ENCODE measurements at regions not wholly inside any gene's neighbourhood (a gene's known extent, or its start where the extent isn't known, plus 50 kb on each side); places are given as distances from the start of the nearest gene placed in this dataset.

DNA sequence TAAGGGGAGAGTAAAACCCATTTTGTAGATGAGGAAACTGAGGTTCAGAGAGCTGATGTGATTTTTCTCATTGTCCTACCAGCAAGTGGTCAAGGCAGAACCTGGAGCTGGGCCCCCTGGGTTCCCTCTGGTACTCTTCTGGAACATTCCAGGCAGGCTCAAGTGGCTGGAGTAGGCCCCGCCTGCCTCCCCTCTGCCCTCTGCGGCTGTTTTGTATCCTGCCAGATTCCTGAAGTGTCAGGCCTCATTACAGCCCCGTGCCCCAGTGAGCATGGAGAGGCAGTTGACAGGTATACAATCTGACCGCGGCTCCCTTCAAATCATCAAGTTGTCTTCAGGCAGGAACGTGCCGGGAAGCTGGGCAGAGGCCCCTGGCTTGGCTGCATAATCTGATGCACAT is 94.6 kb upstream of the CD82 start:
- 60% methylated on average over 4 of the region's 7 CpGs for WGBS (ENCODE audit: low lambda C conversion rate)
- TF ChIP-seq ZNF253 (CRISPR knock-in tag; IDR thresholded peaks at IDR 0.05; ENCODE audit: borderline replicate concordance) (no peak), JUND (CRISPR knock-in tag; IDR thresholded peaks at IDR 0.05) (no peak), ZNF563 (CRISPR knock-in tag; IDR thresholded peaks at IDR 0.05) (no peak), SOX6 (IDR thresholded peaks at IDR 0.05) (no peak), SOX6 (CRISPR knock-in tag; IDR thresholded peaks at IDR 0.05) (no peak), MYNN (CRISPR knock-in tag; IDR thresholded peaks at IDR 0.05; ENCODE audit: low read depth) (no peak), NCOA1 (CRISPR knock-in tag; IDR thresholded peaks at IDR 0.05) (no peak), REPIN1 (CRISPR knock-in tag; IDR thresholded peaks at IDR 0.05; ENCODE audit: borderline replicate concordance, low read depth) (no peak), ZIK1 (CRISPR knock-in tag; IDR thresholded peaks at IDR 0.05; ENCODE audit: borderline replicate concordance, low read depth) (no peak), ZNF557 (CRISPR knock-in tag; IDR thresholded peaks at IDR 0.05) (no peak), JARID2 (CRISPR knock-in tag; IDR thresholded peaks at IDR 0.05; ENCODE audit: insufficient replicate concordance) (no peak)
- TF ChIP-seq, protein P1, sequence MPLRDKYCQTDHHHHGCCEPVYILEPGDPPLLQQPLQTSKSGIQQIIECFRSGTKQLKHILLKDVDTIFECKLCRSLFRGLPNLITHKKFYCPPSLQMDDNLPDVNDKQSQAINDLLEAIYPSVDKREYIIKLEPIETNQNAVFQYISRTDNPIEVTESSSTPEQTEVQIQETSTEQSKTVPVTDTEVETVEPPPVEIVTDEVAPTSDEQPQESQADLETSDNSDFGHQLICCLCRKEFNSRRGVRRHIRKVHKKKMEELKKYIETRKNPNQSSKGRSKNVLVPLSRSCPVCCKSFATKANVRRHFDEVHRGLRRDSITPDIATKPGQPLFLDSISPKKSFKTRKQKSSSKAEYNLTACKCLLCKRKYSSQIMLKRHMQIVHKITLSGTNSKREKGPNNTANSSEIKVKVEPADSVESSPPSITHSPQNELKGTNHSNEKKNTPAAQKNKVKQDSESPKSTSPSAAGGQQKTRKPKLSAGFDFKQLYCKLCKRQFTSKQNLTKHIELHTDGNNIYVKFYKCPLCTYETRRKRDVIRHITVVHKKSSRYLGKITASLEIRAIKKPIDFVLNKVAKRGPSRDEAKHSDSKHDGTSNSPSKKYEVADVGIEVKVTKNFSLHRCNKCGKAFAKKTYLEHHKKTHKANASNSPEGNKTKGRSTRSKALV (CRISPR knock-in tag; IDR thresholded peaks at IDR 0.05), result no peak
- intact Hi-C loops (cut with micrococcal nuclease; ENCODE audit: unreplicated experiment), result no loop called here
- no peak for FAIRE-seq
- POLR2A ChIA-PET, result no interaction called here
- Histone ChIP-seq H3K79me2 (ENCODE audit: insufficient read depth, low read length) (no peaks in the 10 kb centered on the region), H2AFZ (ENCODE audit: low read length) (no peak overlapping the region), H3K27ac (ENCODE audit: extremely low read length, insufficient read depth, low read length) (no peak overlapping the region), H3K4me2 (ENCODE audit: low read depth, low read length) (no peak overlapping the region), H3K9me3 (ENCODE audit: low read length) (no peaks in the 10 kb centered on the region), H3K36me3 (replicated peaks in 1 of 2; ENCODE audit: control insufficient read depth in 1 of 2, insufficient read depth in 2 of 2, low read length in 2 of 2) (no peaks in the 10 kb centered on the region), H3K4me1 (ENCODE audit: insufficient read depth, low read length) (no peaks in the 10 kb centered on the region), H3K4me3 (replicated peaks in 1 of 3; ENCODE audit: insufficient read depth in 1 of 3, low read depth in 2 of 3, low read length in 3 of 3) (no peak overlapping the region), H4K20me1 (ENCODE audit: insufficient read depth, low read length) (no peaks in the 10 kb centered on the region), H3K9ac (ENCODE audit: insufficient read depth, low read depth, low read length) (no peak overlapping the region), H3K27me3 (ENCODE audit: control insufficient read depth in 1 of 2, insufficient read depth in 2 of 2, low read length in 2 of 2) (peaks cover 0 to 12% of the 10 kb centered on the region in 2 experiments; a peak in 2 of 5 replicates)
- in situ Hi-C loops (cut with HindIII; ENCODE audit: extremely low pct_ligation_motif_present, low pct_unique_long_range_greater_than_20kb), result no loop called here
- CTCF ChIA-PET (ENCODE audit: low intra/inter-chr PET ratio, low total read pairs), result no interaction called here
- BruUV-seq (replicated peaks), result no TSS peak
- DNase-seq (ENCODE audit: low spot score), result no peak
- no peak for ATAC-seq
